NCI-H146 treated with DMSO at 0.1 percent for 48 hours (cell line): ENCODE measurements at regions not wholly inside any gene's neighbourhood (a gene's known extent, or its start where the extent isn't known, plus 50 kb on each side); places are given as distances from the start of the nearest gene placed in this dataset.

Experiments
- DNase-seq: peaks from one replicate; lab custom pipeline; 2025; ENCODE audit not compliant: unreplicated experiment; lab: John Stamatoyannopoulos, UW

- DNase-seq = no peak
These were observed 396.7 kb upstream of the C1orf87 start for GRCh38 chr1:60470246-60470645.

DNA sequence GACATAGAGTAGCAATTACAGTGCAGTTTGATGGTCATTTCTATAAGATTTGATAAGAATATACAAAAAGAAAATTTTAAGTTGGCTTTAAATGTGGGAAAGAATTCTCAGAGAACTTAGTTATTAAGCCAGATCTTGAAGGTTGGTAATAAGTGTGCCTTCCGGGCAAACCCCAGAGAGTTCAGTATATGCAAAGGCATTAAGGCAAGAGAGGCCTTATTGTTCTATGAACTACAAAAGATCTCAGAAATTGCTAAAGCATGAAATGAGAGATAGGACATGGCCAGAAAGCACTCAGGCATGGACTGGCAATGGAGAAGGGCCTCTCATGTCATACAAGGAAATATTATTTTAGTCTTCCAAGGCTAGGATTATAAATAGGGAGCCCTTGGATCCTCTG is 390.2 kb upstream of the C1orf87 start:
- DNase-seq = no peak

- DNase-seq = no peak
These were observed 389.6 kb upstream of the C1orf87 start for GRCh38 chr1:60463146-60463545.

- DNase-seq = no peak
These were observed 388.5 kb upstream of the C1orf87 start for GRCh38 chr1:60461925-60462595.

GRCh38 chr1:60458111-60458510 is 384.5 kb upstream of the C1orf87 start:
- no peak for DNase-seq

DNA sequence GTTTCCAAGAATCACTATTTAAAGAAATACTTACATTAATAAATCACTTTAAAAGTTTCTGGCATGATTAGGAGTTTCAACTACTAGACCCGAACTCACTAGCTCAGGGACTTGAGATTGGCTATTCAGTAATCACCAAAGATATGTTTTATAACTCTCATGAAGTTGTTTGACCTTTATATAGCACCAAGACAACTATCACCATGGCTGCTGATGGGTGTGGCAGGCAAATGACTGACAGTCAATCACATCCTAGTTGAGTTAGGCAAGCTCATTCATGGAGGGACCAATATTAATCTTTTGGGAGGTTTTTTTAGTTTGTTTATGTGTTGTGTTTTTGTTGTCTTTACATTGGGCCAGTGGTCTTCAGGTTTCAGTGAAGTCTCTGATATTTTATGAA is 376.3 kb upstream of the C1orf87 start:
- no peak for DNase-seq

GRCh38 chr1:60448850-60449249 is 375.3 kb upstream of the C1orf87 start:
- DNase-seq = no peak

DNA sequence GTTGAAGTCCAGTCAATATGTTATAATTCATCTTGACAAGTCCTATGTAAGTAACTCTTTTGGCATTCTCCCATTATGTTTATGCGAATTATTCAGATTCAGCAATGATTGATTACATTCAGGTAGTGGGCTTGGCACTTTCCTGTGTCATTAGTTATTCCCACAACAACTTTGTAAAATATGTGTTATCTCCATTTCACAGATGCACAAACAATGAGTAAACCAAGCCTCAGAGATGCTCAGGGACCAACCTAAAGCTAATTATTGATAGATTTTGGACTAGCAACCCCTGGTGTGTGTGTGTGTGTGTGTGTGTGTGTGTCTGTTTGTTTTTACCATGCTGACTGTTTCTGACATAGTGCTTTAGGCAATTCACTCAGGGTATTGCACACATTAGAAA is 371.1 kb upstream of the C1orf87 start:
- no peak for DNase-seq

GRCh38 chr1:60436186-60436585 is 362.6 kb upstream of the C1orf87 start:
- no peak for DNase-seq

- DNase-seq = no peak
These were observed 358.0 kb upstream of the C1orf87 start for GRCh38 chr1:60431593-60431992.

GRCh38 chr1:60430375-60430774 is 356.8 kb upstream of the C1orf87 start:
- DNase-seq = no peak

DNA sequence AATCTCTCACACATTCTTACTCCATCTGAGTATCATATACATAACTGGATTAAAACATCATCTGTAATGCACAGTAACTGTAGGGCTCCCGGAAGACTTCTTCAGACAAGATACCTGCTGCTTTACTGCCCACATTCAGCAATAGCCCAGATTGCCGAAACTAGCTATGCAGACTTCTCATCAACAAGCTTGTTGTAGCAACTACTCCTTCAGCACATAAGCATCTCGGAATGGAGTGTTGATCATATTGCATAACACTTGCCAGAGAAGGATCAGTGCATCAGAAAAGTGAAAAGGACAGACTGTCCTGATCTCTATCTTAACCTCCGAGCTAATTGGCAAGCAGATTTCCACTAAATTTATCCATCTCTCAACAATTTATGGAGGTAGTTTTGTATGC is 354.6 kb upstream of the C1orf87 start:
- no peak for DNase-seq

- DNase-seq = peak; percentile 22
These were observed 354.1 kb upstream of the C1orf87 start for GRCh38 chr1:60427701-60428100.

DNA sequence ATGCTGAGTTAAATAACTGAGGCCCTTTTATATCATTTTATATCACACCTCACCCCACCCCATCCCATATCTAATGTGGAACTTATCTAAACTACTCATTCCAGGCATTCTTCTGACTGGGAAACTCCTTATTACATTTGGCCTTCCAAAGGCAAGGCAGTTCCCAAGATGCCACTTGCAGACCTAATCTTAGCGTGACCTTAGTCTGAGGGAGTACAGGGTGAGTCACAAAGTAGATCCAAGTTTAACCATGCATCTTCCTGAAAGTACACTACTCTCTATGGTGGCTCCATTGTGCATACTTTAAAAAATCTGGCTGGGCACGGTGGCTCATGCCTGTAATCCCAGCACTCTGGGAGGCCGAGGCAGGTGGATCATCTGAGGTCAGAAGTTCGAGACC is 353.6 kb upstream of the C1orf87 start:
- no peak for DNase-seq

GRCh38 chr1:60425528-60425927 is 352.0 kb upstream of the C1orf87 start:
- DNase-seq = no peak

GRCh38 chr1:60423146-60423780 is 349.7 kb upstream of the C1orf87 start:
- DNase-seq = no peak

GRCh38 chr1:60421965-60422364 is 348.4 kb upstream of the C1orf87 start:
- DNase-seq = no peak

- no peak for DNase-seq
These were observed 345.5 kb upstream of the C1orf87 start for GRCh38 chr1:60419023-60419422.

DNA sequence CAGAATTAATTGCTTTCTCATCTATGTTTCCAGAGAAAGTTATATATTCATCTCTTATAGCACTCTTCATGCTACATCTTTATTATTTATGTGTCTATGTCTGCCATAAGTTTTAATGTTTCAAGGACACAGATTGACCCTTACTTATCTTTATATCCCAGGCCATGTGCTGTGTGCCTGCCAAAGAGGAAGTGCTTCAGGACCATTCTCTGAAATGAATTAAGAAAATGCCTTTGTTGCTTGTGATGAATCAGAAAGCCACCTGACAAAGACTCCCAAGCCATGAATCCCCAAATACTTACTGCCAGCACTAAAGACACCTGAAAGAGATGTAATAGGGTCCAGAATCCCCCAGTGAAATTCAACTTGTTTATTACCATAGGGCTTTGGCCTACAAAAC is 342.1 kb upstream of the C1orf87 start:
- no peak for DNase-seq

- DNase-seq = no peak
These were observed 339.5 kb upstream of the C1orf87 start for GRCh38 chr1:60413091-60413490.

DNA sequence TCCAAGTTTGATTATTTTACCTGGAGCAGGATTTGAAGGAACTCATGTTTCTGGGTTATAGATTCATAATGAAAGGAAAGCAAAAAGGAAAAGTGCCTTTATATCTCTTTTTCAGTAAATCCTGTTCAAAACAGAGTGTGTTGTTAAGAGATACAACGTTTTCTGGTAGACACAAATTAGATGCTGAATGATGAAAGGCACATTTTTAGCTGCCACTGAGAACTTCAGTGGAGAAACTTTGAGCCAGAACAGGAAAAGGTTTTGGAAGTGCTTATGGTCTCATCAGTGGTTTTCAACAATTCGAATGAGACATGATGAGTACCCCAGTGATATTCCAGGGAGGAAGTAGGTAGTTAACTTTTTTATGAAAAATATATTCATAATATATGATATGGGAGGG is 338.0 kb upstream of the C1orf87 start:
- no peak for DNase-seq

GRCh38 chr1:60402816-60403215 is 329.2 kb upstream of the C1orf87 start:
- DNase-seq = no peak

DNA sequence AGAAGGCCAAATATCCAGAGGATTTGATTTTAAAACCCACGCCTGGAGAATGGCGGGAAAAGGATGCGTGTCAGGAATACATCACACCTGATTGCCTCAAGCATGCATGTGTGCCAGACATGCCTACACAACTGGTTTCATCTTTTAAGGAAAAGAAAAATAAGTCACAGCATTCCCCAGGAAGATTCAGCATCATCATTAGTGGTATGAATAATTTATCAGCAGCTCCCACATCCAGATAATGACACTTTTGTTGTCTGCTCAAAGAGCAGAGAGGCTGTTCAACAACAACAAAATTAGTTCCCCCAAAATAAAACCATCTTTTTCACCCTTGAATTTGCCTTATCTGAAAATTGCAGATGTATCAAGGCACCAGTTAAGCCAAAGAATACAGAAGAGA is 328.6 kb upstream of the C1orf87 start:
- no peak for DNase-seq
